ENCODE measurements at regions not wholly inside any gene's neighbourhood (a gene's known extent, or its start where the extent isn't known, plus 50 kb on each side); places are given as distances from the start of the nearest gene placed in this dataset.

DNA sequence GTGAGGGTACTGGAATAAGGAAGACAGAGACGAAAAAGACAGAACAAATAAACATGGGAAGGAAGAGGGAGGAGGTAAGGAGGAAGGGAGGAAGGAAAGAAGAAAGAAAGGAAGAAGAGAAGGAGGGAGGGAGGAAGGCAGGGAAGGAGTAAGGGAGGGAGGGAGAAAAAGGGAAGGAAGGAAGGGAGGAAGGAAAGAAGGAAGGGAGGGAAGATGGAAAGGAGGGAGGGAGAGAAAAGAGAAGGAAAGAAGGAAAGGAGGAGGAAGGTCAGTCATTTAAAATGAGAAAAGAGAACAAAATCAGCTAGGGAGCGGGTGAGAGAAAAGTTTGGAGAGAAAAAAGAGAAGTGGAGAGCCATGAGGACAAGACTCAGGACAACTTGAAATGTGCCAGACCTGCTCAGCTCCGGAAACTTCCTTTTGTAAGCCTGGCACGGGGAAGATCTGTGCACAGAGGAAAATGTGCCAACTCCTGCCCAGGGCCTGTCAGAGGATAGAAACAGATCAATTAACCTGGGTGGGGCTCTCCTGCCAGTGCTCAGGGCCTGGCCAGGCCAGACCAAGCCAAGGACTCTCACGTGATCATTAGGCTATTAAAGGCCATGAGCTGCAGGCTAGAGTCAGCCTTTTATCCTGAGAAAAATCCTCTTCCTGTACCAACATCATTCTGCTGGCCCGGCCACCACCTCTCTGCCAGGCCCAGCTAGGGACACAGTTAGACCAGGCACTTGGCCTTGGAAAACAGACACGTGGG lies 50.1 kb upstream of the BCL6 start:
- no peak for TF ChIP-seq TARDBP (IDR thresholded peaks at IDR 0.05)
- no peak for TF ChIP-seq LEF1 (IDR thresholded peaks at IDR 0.05; ENCODE audit: borderline replicate concordance)
- TF ChIP-seq BHLHE40 (IDR thresholded peaks at IDR 0.05; ENCODE audit: borderline replicate concordance): no peak
- TF ChIP-seq SUZ12 (IDR thresholded peaks at IDR 0.05): no peak
- TF ChIP-seq FOXM1 (IDR thresholded peaks at IDR 0.05; ENCODE audit: borderline replicate concordance): no peak
- TF ChIP-seq CTBP1 (IDR thresholded peaks at IDR 0.05; ENCODE audit: borderline replicate concordance): no peak
- TF ChIP-seq, protein P1, sequence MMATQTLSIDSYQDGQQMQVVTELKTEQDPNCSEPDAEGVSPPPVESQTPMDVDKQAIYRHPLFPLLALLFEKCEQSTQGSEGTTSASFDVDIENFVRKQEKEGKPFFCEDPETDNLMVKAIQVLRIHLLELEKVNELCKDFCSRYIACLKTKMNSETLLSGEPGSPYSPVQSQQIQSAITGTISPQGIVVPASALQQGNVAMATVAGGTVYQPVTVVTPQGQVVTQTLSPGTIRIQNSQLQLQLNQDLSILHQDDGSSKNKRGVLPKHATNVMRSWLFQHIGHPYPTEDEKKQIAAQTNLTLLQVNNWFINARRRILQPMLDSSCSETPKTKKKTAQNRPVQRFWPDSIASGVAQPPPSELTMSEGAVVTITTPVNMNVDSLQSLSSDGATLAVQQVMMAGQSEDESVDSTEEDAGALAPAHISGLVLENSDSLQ (IDR thresholded peaks at IDR 0.05): no peak
- no peak for TF ChIP-seq NFRKB (IDR thresholded peaks at IDR 0.05)
- TF ChIP-seq ELF4 (IDR thresholded peaks at IDR 0.05): no peak
- TF ChIP-seq ARNT (IDR thresholded peaks at IDR 0.05): no peak
- TF ChIP-seq L3MBTL2 (conservative IDR thresholded peaks at IDR 0.05): no peak
- no peak for TF ChIP-seq FOXK2 (IDR thresholded peaks at IDR 0.05)
- no peak for TF ChIP-seq SP1 (IDR thresholded peaks at IDR 0.05)
- TF ChIP-seq FOXA1 (IDR thresholded peaks at IDR 0.05): no peak
- TF ChIP-seq ZNF384 (IDR thresholded peaks at IDR 0.05): no peak
- TF ChIP-seq HDGF (IDR thresholded peaks at IDR 0.05; ENCODE audit: borderline replicate concordance): no peak
- ChIA-PET CTCF (no interaction called here), POLR2A (no interaction called here)
- no peak for DNase-seq (ENCODE audit: extremely low spot score)

DNA sequence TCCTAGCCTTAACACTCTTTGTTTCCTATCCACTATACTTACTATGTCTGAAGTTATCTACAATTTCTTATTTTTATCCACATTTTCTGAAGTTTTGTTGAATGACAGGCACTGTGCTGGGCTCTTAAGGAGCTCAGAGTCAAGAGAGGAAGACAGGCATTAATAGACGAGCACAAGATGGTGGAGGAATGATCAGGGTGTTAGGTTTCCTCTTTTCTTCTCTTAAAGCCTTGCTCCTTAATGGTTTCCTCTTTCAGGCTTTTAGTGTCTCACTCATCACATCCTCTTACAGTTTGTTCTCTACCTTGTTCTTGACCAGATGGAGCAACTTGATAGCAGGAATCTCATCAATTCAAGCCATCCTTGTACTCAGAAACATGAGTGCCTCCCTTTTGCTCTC lies 52.9 kb upstream of the BCL6 start:
- TF ChIP-seq FOXK2 (IDR thresholded peaks at IDR 0.05) (no peak), BHLHE40 (IDR thresholded peaks at IDR 0.05; ENCODE audit: borderline replicate concordance) (no peak), ARNT (IDR thresholded peaks at IDR 0.05) (no peak), ZNF384 (IDR thresholded peaks at IDR 0.05) (no peak), NFRKB (IDR thresholded peaks at IDR 0.05) (no peak), CTBP1 (IDR thresholded peaks at IDR 0.05; ENCODE audit: borderline replicate concordance) (no peak), FOXM1 (IDR thresholded peaks at IDR 0.05; ENCODE audit: borderline replicate concordance) (no peak), FOXA1 (IDR thresholded peaks at IDR 0.05) (no peak), LEF1 (IDR thresholded peaks at IDR 0.05; ENCODE audit: borderline replicate concordance) (no peak), ELF4 (IDR thresholded peaks at IDR 0.05) (no peak), HDGF (IDR thresholded peaks at IDR 0.05; ENCODE audit: borderline replicate concordance) (no peak), L3MBTL2 (conservative IDR thresholded peaks at IDR 0.05) (no peak), SUZ12 (IDR thresholded peaks at IDR 0.05) (no peak), SP1 (IDR thresholded peaks at IDR 0.05) (no peak), TARDBP (IDR thresholded peaks at IDR 0.05) (no peak)
- TF ChIP-seq, protein P1 (IDR thresholded peaks at IDR 0.05): no peak
- POLR2A ChIA-PET: no interaction called here
- CTCF ChIA-PET: no interaction called here
- no peak for DNase-seq (ENCODE audit: extremely low spot score)

DNA sequence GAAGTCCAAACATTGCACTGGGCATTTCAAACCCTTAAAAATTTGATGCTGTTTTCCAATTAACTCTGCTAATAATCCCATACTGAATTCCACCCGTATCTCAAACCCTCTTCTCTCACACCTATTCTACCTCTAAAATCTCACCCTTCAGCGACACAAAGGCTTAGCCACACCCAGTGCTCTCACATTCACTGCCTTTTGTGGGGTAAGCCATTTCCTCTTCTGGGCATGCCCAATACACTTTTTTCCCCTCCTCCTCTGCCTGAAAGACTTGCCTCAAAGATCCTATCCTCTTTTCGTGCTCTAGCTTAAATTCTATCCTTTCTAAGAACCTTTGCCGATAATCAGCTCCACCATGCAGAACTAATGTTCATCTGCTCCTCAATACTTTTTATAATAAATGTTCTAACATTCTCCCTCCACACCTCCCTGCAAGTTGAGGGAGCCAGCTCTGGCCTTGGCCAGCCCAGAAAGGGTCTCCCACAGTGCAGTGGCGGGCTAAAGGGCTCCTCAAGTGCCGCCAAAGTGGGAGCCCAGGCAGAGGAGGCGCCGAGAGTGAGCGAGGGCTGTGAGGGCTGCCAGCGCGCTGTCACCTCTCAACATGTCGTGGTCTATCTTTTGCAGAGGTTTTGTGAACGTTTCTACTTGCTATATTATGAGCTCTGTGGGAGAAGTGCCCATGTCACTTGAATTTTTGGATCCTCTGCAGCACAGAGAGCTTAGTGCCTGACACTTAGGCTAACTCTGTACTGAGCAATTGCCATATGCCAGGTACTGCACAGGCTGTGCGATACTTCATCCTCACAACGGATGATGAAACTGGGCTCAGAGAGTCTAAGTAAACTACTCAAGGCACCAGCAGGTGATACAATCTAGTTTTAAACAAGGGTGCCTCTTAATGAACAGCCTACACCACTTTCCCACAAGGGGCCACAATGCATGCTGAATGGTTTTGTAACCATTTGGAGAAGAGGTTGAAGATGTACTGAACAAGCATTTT lies 53.6 kb upstream of the BCL6 start:
- CTCF ChIA-PET: no interaction called here
- POLR2A ChIA-PET: no interaction called here
- no peak for DNase-seq (ENCODE audit: extremely low spot score)
- TF ChIP-seq FOXK2 (IDR thresholded peaks at IDR 0.05) (no peak), ARNT (IDR thresholded peaks at IDR 0.05) (no peak), L3MBTL2 (conservative IDR thresholded peaks at IDR 0.05) (no peak), FOXA1 (IDR thresholded peaks at IDR 0.05) (no peak), HDGF (IDR thresholded peaks at IDR 0.05; ENCODE audit: borderline replicate concordance) (no peak), ZNF384 (IDR thresholded peaks at IDR 0.05) (no peak), NFRKB (IDR thresholded peaks at IDR 0.05) (no peak), CTBP1 (IDR thresholded peaks at IDR 0.05; ENCODE audit: borderline replicate concordance) (no peak), LEF1 (IDR thresholded peaks at IDR 0.05; ENCODE audit: borderline replicate concordance) (no peak), TARDBP (IDR thresholded peaks at IDR 0.05) (no peak), ELF4 (IDR thresholded peaks at IDR 0.05) (no peak), SUZ12 (IDR thresholded peaks at IDR 0.05) (no peak), BHLHE40 (IDR thresholded peaks at IDR 0.05; ENCODE audit: borderline replicate concordance) (no peak), FOXM1 (IDR thresholded peaks at IDR 0.05; ENCODE audit: borderline replicate concordance) (no peak), SP1 (IDR thresholded peaks at IDR 0.05) (no peak)
- TF ChIP-seq, protein P1 (IDR thresholded peaks at IDR 0.05): no peak

DNA sequence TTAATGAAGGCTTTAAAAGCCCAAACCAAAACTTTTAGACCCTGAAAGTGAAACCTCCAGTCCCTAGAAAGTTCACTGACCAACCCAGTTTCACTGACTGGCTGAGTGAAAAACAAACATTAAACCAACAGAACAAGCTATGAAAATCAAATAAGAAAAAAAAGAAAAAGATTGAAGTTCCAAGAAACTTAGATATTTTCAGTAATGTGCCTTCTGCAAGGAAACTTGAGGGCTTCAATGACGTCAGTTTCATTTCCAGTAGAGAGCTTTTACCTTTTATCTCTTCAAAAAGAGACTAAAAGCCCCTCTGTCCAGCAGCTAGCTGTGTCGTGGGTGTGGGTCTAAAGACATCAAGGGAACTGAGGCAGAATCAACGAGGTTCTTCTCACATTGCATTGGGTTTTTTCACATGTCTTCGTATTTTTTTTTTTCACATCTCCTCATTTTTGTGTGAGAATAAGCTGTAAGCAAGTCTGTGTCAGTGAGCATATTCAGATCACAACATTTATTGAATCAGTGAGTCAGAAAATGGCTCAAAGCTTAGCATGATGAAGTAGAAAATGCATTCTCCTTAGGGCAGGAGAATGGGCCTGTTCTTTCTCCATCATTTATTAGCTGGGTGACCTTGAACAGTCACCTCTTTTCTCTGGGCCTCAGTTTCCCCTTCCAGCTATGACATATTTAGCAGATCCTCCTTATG lies 54.8 kb upstream of the BCL6 start:
- POLR2A ChIA-PET: no interaction called here
- CTCF ChIA-PET: interaction anchor here (0.7 kb wide), 1 partner anchor 123 kb away, joined by 3 read pairs; no protein-coding TSS in a partner anchor
- DNase-seq (ENCODE audit: extremely low spot score): no peak
- no peak for TF ChIP-seq ARNT (IDR thresholded peaks at IDR 0.05)
- TF ChIP-seq L3MBTL2 (conservative IDR thresholded peaks at IDR 0.05): no peak
- TF ChIP-seq FOXK2 (IDR thresholded peaks at IDR 0.05): no peak
- TF ChIP-seq NFRKB (IDR thresholded peaks at IDR 0.05): no peak
- TF ChIP-seq TARDBP (IDR thresholded peaks at IDR 0.05): no peak
- TF ChIP-seq, protein P1 (IDR thresholded peaks at IDR 0.05): no peak
- TF ChIP-seq BHLHE40 (IDR thresholded peaks at IDR 0.05; ENCODE audit: borderline replicate concordance): no peak
- no peak for TF ChIP-seq CTBP1 (IDR thresholded peaks at IDR 0.05; ENCODE audit: borderline replicate concordance)
- TF ChIP-seq ZNF384 (IDR thresholded peaks at IDR 0.05): no peak
- no peak for TF ChIP-seq HDGF (IDR thresholded peaks at IDR 0.05; ENCODE audit: borderline replicate concordance)
- no peak for TF ChIP-seq FOXM1 (IDR thresholded peaks at IDR 0.05; ENCODE audit: borderline replicate concordance)
- TF ChIP-seq SP1 (IDR thresholded peaks at IDR 0.05): no peak
- no peak for TF ChIP-seq ELF4 (IDR thresholded peaks at IDR 0.05)
- TF ChIP-seq LEF1 (IDR thresholded peaks at IDR 0.05; ENCODE audit: borderline replicate concordance): no peak
- no peak for TF ChIP-seq SUZ12 (IDR thresholded peaks at IDR 0.05)
- TF ChIP-seq FOXA1 (IDR thresholded peaks at IDR 0.05): no peak

Measured in HEK293T (cell line).